ENCODE measurements at regions not wholly inside any gene's neighbourhood (a gene's known extent, or its start where the extent isn't known, plus 50 kb on each side); places are given as distances from the start of the nearest gene placed in this dataset.

DNA sequence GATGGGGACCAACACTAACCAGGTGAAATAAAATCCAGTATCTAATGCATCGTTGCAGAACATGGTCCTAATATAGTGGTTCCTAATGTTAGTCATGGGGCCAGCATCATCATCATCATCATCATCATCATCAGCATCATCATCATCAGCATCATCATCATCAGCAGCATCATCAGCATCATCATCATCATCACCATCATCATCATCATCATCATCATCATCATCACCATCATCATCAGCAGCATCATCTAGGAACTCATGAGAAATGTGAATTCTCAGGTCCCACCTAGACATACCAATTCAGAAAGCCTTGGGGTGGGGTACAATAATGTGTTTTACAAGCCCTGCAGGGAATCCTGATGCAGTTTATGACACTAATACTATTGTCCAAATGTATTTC, 179.4 kb upstream of the LRRN1 start:
- TF ChIP-seq POLR2A (IDR thresholded peaks at IDR 0.05; ENCODE audit: low read length) (no peak), GATA1 (IDR thresholded peaks at IDR 0.05; ENCODE audit: low read depth, low read length) (no peak)
